Endothelial cell (in vitro differentiated cells): ENCODE measurements at regions not wholly inside any gene's neighbourhood (a gene's known extent, or its start where the extent isn't known, plus 50 kb on each side); places are given as distances from the start of the nearest gene placed in this dataset.

Experiments used
- DNase-seq: peaks from one replicate; pipeline ENCODE4 v3.0.0; 2021; ENCODE audit warnings: low spot score
- H3K27ac Mint-ChIP-seq: one replicate; pipeline ENCODE4 v1.8.0; 2021; ENCODE audit warnings: mixed read lengths, inconsistent platforms; ENCODE audit not compliant: unreplicated experiment
- H3K27me3 Mint-ChIP-seq: one replicate; pipeline ENCODE4 v1.8.0; 2021; ENCODE audit warnings: mild to moderate bottlenecking, moderate library complexity, mixed read lengths, inconsistent platforms; ENCODE audit not compliant: unreplicated experiment
- H3K36me3 Mint-ChIP-seq: one replicate; pipeline ENCODE4 v1.8.0; 2021; ENCODE audit warnings: mild to moderate bottlenecking, low read depth, mixed read lengths, inconsistent platforms; ENCODE audit not compliant: unreplicated experiment
- H3K4me1 Mint-ChIP-seq: one replicate; pipeline ENCODE4 v1.8.0; 2021; ENCODE audit warnings: mild to moderate bottlenecking, mixed read lengths, inconsistent platforms; ENCODE audit not compliant: unreplicated experiment
- H3K4me3 Mint-ChIP-seq: one replicate; pipeline ENCODE4 v1.8.0; 2021; ENCODE audit warnings: mild to moderate bottlenecking, mixed read lengths, inconsistent platforms; ENCODE audit not compliant: unreplicated experiment
- H3K9me3 Mint-ChIP-seq: one replicate; pipeline ENCODE4 v1.8.0; 2021; ENCODE audit warnings: mixed read lengths, inconsistent platforms; ENCODE audit not compliant: unreplicated experiment
- CTCF ChIP-seq: fragments of 200-600 bp; sonication (generic); IDR thresholded peaks from one replicate; pipeline ENCODE4 v1.5.0; 2021; ENCODE audit warnings: antibody characterized with exemption; ENCODE audit not compliant: unreplicated experiment

GRCh38 chr7:46178661-46179060 is 257.6 kb upstream of the IGFBP3 start:
- no peak for DNase-seq
- no peak overlapping the region for H3K27ac Mint-ChIP-seq
- no peak for TF ChIP-seq CTCF
- no peaks in the 10 kb centered on the region for H3K36me3 Mint-ChIP-seq
- H3K9me3 Mint-ChIP-seq, result no peaks in the 10 kb centered on the region
- no peak overlapping the region for H3K4me3 Mint-ChIP-seq
- no peaks in the 10 kb centered on the region for H3K4me1 Mint-ChIP-seq
- H3K27me3 Mint-ChIP-seq, result peaks cover 3% of the 10 kb centered on the region

GRCh38 chr7:46177821-46178220 is 256.7 kb upstream of the IGFBP3 start:
- no peak for DNase-seq
- Mint-ChIP-seq H3K9me3 (no peaks in the 10 kb centered on the region), H3K36me3 (no peaks in the 10 kb centered on the region), H3K27me3 (peaks cover 3% of the 10 kb centered on the region), H3K27ac (no peak overlapping the region), H3K4me1 (no peaks in the 10 kb centered on the region), H3K4me3 (no peak overlapping the region)
- no peak for TF ChIP-seq CTCF

- no peak for DNase-seq
- Mint-ChIP-seq H3K9me3 (no peaks in the 10 kb centered on the region), H3K36me3 (no peaks in the 10 kb centered on the region)
These were observed 254.1 kb upstream of the IGFBP3 start for GRCh38 chr7:46175221-46175620.

GRCh38 chr7:46174196-46174580 is 253.1 kb upstream of the IGFBP3 start:
- H3K27me3 Mint-ChIP-seq, result peaks cover 1% of the 10 kb centered on the region
- DNase-seq, result no peak
- H3K36me3 Mint-ChIP-seq, result no peaks in the 10 kb centered on the region
- H3K27ac Mint-ChIP-seq, result no peak overlapping the region
- TF ChIP-seq CTCF, result no peak
- no peaks in the 10 kb centered on the region for H3K4me1 Mint-ChIP-seq
- H3K9me3 Mint-ChIP-seq, result no peaks in the 10 kb centered on the region
- H3K4me3 Mint-ChIP-seq, result no peak overlapping the region

More at GRCh38 chr7:46175221-46175620, 254.1 kb upstream of the IGFBP3 start:
- Mint-ChIP-seq H3K4me3 (no peak overlapping the region), H3K27ac (no peak overlapping the region), H3K27me3 (peaks cover 1% of the 10 kb centered on the region), H3K4me1 (no peaks in the 10 kb centered on the region)
- TF ChIP-seq CTCF, result no peak

GRCh38 chr7:46173476-46174195 is 252.6 kb upstream of the IGFBP3 start:
- no peak for DNase-seq

More at GRCh38 chr7:46173476-46174195, 252.6 kb upstream of the IGFBP3 start:
- H3K9me3 Mint-ChIP-seq, result no peaks in the 10 kb centered on the region
- no peak for TF ChIP-seq CTCF
- H3K4me3 Mint-ChIP-seq, result no peak overlapping the region
- H3K36me3 Mint-ChIP-seq, result no peaks in the 10 kb centered on the region
- H3K4me1 Mint-ChIP-seq, result no peaks in the 10 kb centered on the region
- no peak overlapping the region for H3K27ac Mint-ChIP-seq
- H3K27me3 Mint-ChIP-seq, result peaks cover 1% of the 10 kb centered on the region
